Parathyroid adenoma (tissue), 2 donors: ENCODE measurements at regions not wholly inside any gene's neighbourhood (a gene's known extent, or its start where the extent isn't known, plus 50 kb on each side); places are given as distances from the start of the nearest gene placed in this dataset.

Experiments
- H2AFZ ChIP-seq: fragments of 300-600 bp; sonication (generic); one replicate; pipeline ENCODE4 v1.7.0; 2017; ENCODE audit warnings: antibody characterized with exemption, mild to moderate bottlenecking
- H3K27ac ChIP-seq: fragments of 300-600 bp; sonication (generic); one replicate; pipeline ENCODE4 v1.7.0; 2017
- H3K27me3 ChIP-seq: fragments of 300-600 bp; sonication (generic); one replicate; pipeline ENCODE4 v1.7.0; 2017; ENCODE audit warnings: low read length; ENCODE audit not compliant: control insufficient read depth, insufficient read depth
- H3K36me3 ChIP-seq: fragments of 300-600 bp; sonication (generic); one replicate; pipeline ENCODE4 v1.7.0; 2017; ENCODE audit warnings: low read length; ENCODE audit not compliant: control insufficient read depth, insufficient read depth
- H3K4me1 ChIP-seq: fragments of 300-600 bp; sonication (generic); one replicate; pipeline ENCODE4 v1.7.0; 2017; ENCODE audit warnings: control low read depth
- H3K4me2 ChIP-seq: fragments of 300-600 bp; sonication (generic); one replicate; pipeline ENCODE4 v1.7.0; 2017; ENCODE audit warnings: low read length
- H3K4me3 ChIP-seq: fragments of 300-600 bp; sonication (generic); one replicate; pipeline ENCODE4 v1.7.0; 2017; ENCODE audit warnings: low read depth, low read length
- H3K79me2 ChIP-seq: fragments of 300-600 bp; sonication (generic); one replicate; pipeline ENCODE4 v1.7.0; 2017; ENCODE audit warnings: control low read depth
- H3K9ac ChIP-seq: fragments of 300-600 bp; sonication (generic); one replicate; pipeline ENCODE4 v1.7.0; 2017; ENCODE audit warnings: mild to moderate bottlenecking
- H3K9me3 ChIP-seq: fragments of 300-600 bp; sonication (generic); one replicate; pipeline ENCODE4 v1.7.0; 2017; ENCODE audit warnings: low read length; ENCODE audit not compliant: control insufficient read depth
- TF ChIP-seq, protein P1 (sequence below): fragments of 300-600 bp; sonication (generic); IDR thresholded peaks from one replicate; pipeline ENCODE4 v1.7.0; 2017; ENCODE audit warnings: antibody characterized with exemption, mild to moderate bottlenecking
- donor health status: primary hyperparathyroidism.

DNA sequence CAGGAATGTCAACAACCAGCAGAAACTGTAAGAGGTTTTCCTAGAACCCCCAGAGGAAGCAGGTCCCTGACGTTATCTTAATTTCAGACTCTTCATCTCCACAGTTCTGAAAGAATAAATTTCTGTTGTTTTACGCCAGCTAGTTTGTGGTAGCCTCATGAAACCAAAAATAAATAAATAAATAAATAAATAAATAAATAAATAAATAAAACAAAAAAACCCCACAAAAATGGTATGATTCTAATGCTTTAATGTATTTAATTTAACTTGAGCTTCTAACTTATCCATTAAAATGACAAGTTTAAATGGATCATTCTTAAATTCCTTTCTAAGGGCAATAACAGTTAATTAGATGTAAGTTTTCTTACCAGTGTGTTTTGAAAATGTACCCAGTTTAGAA, 293.8 kb upstream of the ADAMTS5 start:
- H3K27me3 ChIP-seq = no peaks in the 10 kb centered on the region
- H3K9me3 ChIP-seq = no peaks in the 10 kb centered on the region
- H3K79me2 ChIP-seq = no peaks in the 10 kb centered on the region
- H3K4me3 ChIP-seq = no peak overlapping the region
- no peak overlapping the region for H3K4me2 ChIP-seq
- no peaks in the 10 kb centered on the region for H3K4me1 ChIP-seq
- no peak overlapping the region for H2AFZ ChIP-seq
- TF ChIP-seq, protein P1, sequence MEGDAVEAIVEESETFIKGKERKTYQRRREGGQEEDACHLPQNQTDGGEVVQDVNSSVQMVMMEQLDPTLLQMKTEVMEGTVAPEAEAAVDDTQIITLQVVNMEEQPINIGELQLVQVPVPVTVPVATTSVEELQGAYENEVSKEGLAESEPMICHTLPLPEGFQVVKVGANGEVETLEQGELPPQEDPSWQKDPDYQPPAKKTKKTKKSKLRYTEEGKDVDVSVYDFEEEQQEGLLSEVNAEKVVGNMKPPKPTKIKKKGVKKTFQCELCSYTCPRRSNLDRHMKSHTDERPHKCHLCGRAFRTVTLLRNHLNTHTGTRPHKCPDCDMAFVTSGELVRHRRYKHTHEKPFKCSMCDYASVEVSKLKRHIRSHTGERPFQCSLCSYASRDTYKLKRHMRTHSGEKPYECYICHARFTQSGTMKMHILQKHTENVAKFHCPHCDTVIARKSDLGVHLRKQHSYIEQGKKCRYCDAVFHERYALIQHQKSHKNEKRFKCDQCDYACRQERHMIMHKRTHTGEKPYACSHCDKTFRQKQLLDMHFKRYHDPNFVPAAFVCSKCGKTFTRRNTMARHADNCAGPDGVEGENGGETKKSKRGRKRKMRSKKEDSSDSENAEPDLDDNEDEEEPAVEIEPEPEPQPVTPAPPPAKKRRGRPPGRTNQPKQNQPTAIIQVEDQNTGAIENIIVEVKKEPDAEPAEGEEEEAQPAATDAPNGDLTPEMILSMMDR = no peak
- no peaks in the 10 kb centered on the region for H3K36me3 ChIP-seq
- H3K9ac ChIP-seq = no peak overlapping the region
- no peak overlapping the region for H3K27ac ChIP-seq

DNA sequence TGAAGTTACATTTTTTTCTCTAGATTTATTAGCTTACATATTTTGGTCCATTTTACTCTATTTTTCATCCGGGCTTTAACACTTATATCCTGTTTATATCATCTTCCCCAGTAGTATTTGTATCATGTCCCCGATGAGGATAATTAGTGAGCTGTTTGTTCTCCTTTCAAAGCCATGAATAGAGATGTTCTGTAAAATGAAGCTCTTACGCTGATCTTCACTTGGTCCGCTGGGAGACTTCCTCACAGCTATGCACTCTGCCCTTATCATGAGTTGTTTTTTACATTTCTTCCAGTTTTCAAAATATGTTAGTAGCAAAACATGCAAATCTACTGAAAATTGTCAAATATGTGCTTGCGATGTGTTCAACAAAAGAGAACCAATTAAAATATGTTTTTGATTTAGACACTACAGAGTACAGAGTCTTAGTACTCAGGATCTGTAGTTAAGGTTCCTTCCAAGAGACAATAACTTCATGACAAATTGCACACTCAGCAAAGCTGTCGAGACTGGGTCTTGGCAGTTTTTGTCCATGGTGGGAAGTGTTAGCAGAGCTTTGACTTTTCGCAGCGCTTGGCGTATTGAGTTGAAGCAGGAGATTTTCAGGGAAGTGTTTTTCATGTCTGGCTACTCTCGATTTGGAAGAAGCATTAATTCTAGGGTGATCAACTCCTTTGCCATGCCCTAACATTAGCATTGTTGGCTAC, 292.0 kb upstream of the ADAMTS5 start:
- Histone ChIP-seq H3K36me3 (no peaks in the 10 kb centered on the region), H2AFZ (no peak overlapping the region), H3K79me2 (no peaks in the 10 kb centered on the region), H3K27ac (no peak overlapping the region), H3K4me3 (no peak overlapping the region), H3K9me3 (no peaks in the 10 kb centered on the region), H3K4me1 (no peaks in the 10 kb centered on the region), H3K4me2 (no peak overlapping the region), H3K27me3 (no peaks in the 10 kb centered on the region), H3K9ac (no peak overlapping the region)
- TF ChIP-seq, protein P1 = no peak

DNA sequence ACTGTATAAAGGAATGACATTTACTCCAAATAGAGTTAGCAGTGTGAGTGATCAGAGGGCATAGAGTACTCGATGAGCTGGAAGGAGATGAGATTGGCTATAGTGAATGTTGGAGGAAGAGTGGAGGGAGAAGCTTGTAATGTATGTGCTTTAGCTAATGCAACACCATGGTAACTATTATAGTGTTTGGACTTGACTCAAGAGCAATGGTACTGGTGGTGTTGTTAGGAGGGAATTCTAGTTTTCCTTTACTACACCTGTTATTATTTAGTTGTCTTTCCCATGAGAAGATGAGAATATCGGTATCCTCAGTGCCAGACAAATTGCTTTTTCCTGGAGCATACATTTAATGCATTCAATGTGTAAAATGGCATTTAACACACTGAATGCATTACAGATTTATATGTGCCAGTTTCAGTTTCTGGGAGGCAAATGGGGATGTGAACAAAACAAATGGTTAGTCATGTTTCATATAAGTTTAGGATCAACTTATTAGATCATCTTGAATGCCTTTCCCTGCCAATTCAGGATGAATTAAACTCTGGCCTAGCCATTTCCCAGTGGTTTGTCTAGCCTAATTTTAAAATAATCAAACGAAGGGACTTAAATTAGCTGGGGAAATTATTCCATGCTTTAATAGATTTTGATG, 291.1 kb upstream of the ADAMTS5 start:
- Histone ChIP-seq H3K4me3 (no peak overlapping the region), H3K79me2 (no peaks in the 10 kb centered on the region)
- TF ChIP-seq, protein P1 = no peak

DNA sequence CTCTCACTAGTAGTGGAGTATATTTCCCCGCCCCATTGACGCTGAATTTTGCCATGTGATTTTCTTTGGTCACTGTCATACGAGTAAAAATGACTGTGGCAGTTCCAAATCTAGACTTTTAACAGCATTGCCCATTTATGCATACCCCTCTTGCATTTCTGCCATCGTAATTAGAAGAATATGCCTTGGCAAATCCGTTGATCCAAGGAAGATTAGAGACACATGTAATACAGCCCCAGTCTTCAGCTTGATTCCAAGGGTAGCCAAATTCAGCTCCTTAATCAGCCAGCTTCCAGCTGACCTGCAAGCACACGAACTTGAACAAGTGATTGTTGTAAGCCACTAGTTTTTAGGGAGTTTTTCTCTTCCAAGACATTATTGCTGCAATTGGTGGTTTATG, 290.3 kb upstream of the ADAMTS5 start:
- Histone ChIP-seq H3K9me3 (no peaks in the 10 kb centered on the region), H3K9ac (no peak overlapping the region), H3K27me3 (no peaks in the 10 kb centered on the region), H3K27ac (no peak overlapping the region), H3K4me3 (no peak overlapping the region), H2AFZ (no peak overlapping the region), H3K4me1 (no peaks in the 10 kb centered on the region), H3K79me2 (no peaks in the 10 kb centered on the region), H3K4me2 (no peak overlapping the region), H3K36me3 (no peaks in the 10 kb centered on the region)
- TF ChIP-seq, protein P1 = no peak

More for the DNA sequence above, 291.1 kb upstream of the ADAMTS5 start:
- Histone ChIP-seq H3K4me2 (no peak overlapping the region), H3K9ac (no peak overlapping the region), H3K9me3 (no peaks in the 10 kb centered on the region), H3K4me1 (no peaks in the 10 kb centered on the region), H3K36me3 (no peaks in the 10 kb centered on the region), H2AFZ (no peak overlapping the region), H3K27me3 (no peaks in the 10 kb centered on the region), H3K27ac (no peak overlapping the region)

DNA sequence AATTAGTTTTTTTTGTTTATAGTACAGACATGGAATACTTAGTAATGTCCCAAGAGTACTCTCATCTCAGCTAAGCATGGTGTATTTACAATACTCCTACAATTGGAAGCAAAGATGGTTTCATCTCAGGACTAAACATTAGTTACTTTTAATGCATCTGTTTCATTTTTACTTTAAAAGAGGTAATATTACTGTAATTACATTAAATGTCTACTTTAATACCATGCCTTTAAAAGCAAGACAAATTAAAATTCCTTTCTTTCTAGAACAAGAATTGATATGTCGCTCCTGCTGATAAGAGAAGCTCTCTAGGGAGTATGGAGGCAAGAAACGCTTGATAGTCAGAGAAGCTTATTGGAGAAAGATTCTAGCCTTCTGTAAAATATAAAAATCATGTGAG, 284.9 kb upstream of the ADAMTS5 start:
- H3K9ac ChIP-seq = no peak overlapping the region
- no peaks in the 10 kb centered on the region for H3K27me3 ChIP-seq
- no peak overlapping the region for H2AFZ ChIP-seq
- no peak overlapping the region for H3K4me2 ChIP-seq
- H3K4me1 ChIP-seq = no peaks in the 10 kb centered on the region
- no peaks in the 10 kb centered on the region for H3K79me2 ChIP-seq
- TF ChIP-seq, protein P1 = no peak
- no peak overlapping the region for H3K4me3 ChIP-seq
- H3K9me3 ChIP-seq = no peaks in the 10 kb centered on the region
- no peaks in the 10 kb centered on the region for H3K36me3 ChIP-seq
- no peak overlapping the region for H3K27ac ChIP-seq
